C4-2B (cell line): ENCODE measurements at regions not wholly inside any gene's neighbourhood (a gene's known extent, or its start where the extent isn't known, plus 50 kb on each side); places are given as distances from the start of the nearest gene placed in this dataset.

Source experiments
- H3K27ac ChIP-seq: fragments of 450-650 bp; 2 replicates; pipeline ENCODE4 v1.5.1; 2017
- CTCF ChIP-seq: fragments of 450-650 bp; conservative IDR thresholded peaks from 2 replicates; pipeline ENCODE4 v1.5.1; 2017; ENCODE audit warnings: mild to moderate bottlenecking
- ZFX ChIP-seq: fragments of 450-650 bp; IDR thresholded peaks from 2 replicates; pipeline ENCODE4 v1.6.1; 2017

- TF ChIP-seq CTCF = no peak
- no peak for TF ChIP-seq ZFX
- H3K27ac ChIP-seq = no peak overlapping the region
Measured at GRCh38 chr15:47887241-47887800, 170.0 kb downstream of the SEMA6D start.

GRCh38 chr15:47888385-47889100, 171.2 kb downstream of the SEMA6D start:
- TF ChIP-seq CTCF = no peak
- no peak for TF ChIP-seq ZFX
- H3K27ac ChIP-seq = no peak overlapping the region

GRCh38 chr15:47890397-47891150, 173.3 kb downstream of the SEMA6D start:
- TF ChIP-seq CTCF = no peak
- no peak for TF ChIP-seq ZFX
- no peak overlapping the region for H3K27ac ChIP-seq

GRCh38 chr15:47897525-47897924, 180.2 kb downstream of the SEMA6D start:
- H3K27ac ChIP-seq = no peak overlapping the region
- TF ChIP-seq ZFX = no peak

GRCh38 chr15:47900751-47901150, 183.4 kb downstream of the SEMA6D start:
- no peak for TF ChIP-seq ZFX
- no peak for TF ChIP-seq CTCF

GRCh38 chr15:47903368-47903767, 186.1 kb downstream of the SEMA6D start:
- TF ChIP-seq CTCF = no peak
- H3K27ac ChIP-seq = no peak overlapping the region

More at GRCh38 chr15:47900751-47901150, 183.4 kb downstream of the SEMA6D start:
- H3K27ac ChIP-seq = peak overlapping the region; percentile 28; the same call in 1 of the 2 replicates

- TF ChIP-seq ZFX = no peak
- TF ChIP-seq CTCF = no peak
- no peak overlapping the region for H3K27ac ChIP-seq
Measured at GRCh38 chr15:47908486-47908885, 191.2 kb downstream of the SEMA6D start.
